ENCODE measurements at regions not wholly inside any gene's neighbourhood (a gene's known extent, or its start where the extent isn't known, plus 50 kb on each side); places are given as distances from the start of the nearest gene placed in this dataset.

GRCh38 chr9:134215699-134216448, 51.5 kb upstream of the RNU6ATAC start:
- TF ChIP-seq CTCF (IDR thresholded peaks at IDR 0.05; ENCODE audit: insufficient read depth, low read length) (no peak), POLR2AphosphoS5 (IDR thresholded peaks at IDR 0.05; ENCODE audit: low read depth) (no peak), GABPA (IDR thresholded peaks at IDR 0.05; ENCODE audit: low read depth) (no peak), SPI1 (IDR thresholded peaks at IDR 0.05; ENCODE audit: borderline replicate concordance, low read depth) (no peak), REST (IDR thresholded peaks at IDR 0.05; ENCODE audit: insufficient replicate concordance, low read depth) (no peak)

Data from HL-60 (cell line).